Retinal pigment epithelial cell (primary cell): ENCODE measurements at regions not wholly inside any gene's neighbourhood (a gene's known extent, or its start where the extent isn't known, plus 50 kb on each side); places are given as distances from the start of the nearest gene placed in this dataset.

Source experiments
- DNase-seq: peaks from one replicate; pipeline ENCODE4 v3.0.0-alpha.2; 2010; ENCODE audit warnings: low read depth
- H3K4me3 ChIP-seq: 2 replicates; pipeline ENCODE4 v1.5.1; 2011; ENCODE audit warnings: mild to moderate bottlenecking, low read length, control low read depth, moderate library complexity
- TF ChIP-seq, protein P1 (sequence below): conservative IDR thresholded peaks from 2 replicates; pipeline ENCODE4 v1.5.1; 2011; ENCODE audit warnings: low read depth, low read length, control low read depth, inconsistent platforms

DNA sequence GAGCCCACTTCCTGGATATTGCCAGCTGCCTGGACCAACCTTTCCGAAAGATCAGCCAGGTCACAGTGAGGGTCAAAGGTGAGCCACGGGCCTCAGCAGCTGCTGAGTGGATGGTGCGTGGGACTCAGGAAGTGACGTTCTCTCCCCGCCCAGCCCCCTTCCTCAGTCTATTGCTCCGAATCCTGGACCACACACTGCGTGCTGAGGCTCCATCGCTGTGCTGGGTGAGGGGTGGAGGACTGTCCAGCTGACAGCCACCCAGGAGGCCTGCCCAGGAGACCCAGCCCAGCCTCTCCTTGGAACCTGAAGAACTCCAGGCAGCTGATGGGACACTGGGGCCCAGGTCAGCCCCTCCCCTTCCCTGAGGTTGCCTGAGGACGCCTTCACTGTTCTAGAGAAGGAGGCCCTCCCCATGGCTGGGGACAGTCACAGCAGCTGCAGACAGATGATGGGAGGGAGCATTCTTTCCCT is 94.4 kb upstream of the CD93 start:
- H3K4me3 ChIP-seq = no peak overlapping the region
- TF ChIP-seq, protein P1, sequence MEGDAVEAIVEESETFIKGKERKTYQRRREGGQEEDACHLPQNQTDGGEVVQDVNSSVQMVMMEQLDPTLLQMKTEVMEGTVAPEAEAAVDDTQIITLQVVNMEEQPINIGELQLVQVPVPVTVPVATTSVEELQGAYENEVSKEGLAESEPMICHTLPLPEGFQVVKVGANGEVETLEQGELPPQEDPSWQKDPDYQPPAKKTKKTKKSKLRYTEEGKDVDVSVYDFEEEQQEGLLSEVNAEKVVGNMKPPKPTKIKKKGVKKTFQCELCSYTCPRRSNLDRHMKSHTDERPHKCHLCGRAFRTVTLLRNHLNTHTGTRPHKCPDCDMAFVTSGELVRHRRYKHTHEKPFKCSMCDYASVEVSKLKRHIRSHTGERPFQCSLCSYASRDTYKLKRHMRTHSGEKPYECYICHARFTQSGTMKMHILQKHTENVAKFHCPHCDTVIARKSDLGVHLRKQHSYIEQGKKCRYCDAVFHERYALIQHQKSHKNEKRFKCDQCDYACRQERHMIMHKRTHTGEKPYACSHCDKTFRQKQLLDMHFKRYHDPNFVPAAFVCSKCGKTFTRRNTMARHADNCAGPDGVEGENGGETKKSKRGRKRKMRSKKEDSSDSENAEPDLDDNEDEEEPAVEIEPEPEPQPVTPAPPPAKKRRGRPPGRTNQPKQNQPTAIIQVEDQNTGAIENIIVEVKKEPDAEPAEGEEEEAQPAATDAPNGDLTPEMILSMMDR = no peak
- DNase-seq = no peak

DNA sequence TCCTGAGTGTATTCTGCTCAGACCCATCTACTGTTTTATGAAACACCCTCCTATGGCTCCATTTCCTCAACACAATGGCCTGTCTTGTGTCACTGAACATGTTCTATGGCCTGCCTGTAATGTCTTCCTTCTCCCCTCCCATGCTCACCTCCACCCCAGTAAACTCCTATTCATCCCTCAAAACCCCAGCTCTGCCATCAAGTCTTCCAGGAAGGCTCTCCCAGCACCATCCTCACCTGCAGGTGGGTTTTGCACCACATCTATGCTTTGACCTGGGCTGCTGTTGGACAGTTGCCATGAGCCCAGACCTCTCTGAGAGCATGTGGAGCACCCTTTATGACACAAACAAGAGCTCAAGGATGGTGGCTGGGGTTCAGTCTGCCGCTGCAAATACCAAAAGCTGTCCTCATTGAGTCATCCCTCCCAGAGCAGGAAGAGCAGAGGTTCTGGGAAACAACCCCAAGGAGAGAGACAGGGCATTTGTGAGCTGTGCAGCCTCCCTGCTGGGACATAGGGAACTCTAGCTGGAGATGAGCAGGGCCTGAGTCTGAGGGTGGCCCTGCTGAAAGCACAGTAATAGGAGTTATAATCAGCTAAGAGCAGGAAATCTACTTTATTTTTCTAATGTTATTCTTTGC is 93.8 kb upstream of the CD93 start:
- no peak overlapping the region for H3K4me3 ChIP-seq
- DNase-seq = no peak
- TF ChIP-seq, protein P1 = no peak

DNA sequence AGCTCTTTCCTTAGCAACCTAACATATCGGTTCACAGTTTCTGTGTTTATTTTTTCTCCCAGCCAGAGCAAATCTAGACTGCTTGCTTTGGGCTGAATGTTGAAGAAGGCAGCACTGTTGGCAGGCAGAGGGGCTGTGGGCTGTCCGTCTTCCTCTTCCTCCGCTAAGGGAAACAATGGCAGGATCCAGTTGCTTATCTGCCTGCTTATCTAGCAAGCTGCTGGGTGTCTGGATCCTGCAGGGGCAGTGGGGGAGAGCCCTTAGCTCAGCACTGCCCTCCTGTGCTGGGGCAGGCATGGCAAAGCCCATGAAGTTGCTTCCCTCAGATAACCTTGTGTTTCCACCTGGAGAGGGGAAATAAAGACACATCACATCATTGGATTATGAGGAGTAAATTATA is 92.7 kb upstream of the CD93 start:
- no peak overlapping the region for H3K4me3 ChIP-seq
- DNase-seq = no peak
- TF ChIP-seq, protein P1 = peak; percentile 21

DNA sequence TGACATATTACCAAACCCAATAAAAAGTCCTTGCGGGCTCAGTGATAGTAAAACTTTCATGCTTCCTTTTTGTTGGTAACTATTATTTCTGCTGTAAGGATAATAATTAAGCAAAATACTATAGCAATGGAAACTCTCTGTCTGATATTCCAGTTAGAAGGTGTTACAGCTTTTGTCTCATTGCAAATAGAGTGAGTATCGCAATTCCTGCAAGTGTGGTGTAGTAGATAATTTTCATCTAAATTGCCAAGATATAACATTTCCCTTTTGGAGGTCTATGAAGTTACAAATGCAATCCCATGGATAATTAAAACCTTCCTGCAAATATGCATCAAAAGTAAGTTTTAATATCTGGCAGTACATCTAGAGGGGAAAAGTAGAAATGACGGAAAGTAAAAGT is 88.7 kb upstream of the CD93 start:
- TF ChIP-seq, protein P1 = no peak
- no peak overlapping the region for H3K4me3 ChIP-seq
- no peak for DNase-seq

DNA sequence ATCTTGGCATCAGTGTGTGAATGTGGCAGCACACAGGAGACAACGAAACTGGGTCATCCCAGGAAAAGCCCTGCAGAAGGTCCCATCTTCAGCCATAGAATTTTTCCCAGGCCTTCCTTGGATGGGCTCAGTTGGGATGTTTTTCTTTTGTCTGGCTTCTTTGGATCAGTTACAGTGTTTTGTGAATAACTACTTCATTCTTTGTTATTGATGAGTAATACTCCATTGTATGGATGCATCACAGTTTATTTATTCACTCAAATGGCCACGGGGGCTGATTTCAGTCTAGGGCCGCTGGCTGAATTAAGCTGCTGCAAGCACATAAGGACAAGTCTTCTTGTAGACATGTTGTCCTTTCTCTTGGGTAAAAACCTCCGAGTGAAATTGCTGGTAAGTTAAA is 81.3 kb upstream of the CD93 start:
- no peak overlapping the region for H3K4me3 ChIP-seq
- TF ChIP-seq, protein P1 = no peak
- DNase-seq = no peak

DNA sequence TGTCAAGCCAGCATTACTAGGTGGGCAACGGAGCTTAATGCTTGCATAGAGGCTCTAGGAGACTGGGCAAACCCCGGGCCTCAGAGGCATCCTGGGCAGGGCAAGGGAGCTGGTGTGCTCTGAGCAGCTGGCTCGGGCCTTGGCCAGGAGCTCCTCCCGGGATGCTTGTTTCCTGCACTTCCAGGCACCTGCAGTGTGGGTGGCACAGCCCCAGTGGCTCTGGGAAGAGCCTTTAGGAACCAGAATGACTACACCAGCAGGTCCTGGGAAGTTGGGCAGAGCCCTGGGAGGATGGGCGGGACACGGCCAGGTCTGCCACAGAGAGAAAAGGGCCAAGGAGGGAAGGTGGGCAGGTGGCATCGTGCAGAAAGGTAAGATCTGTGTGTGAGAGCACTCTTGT is 80.4 kb upstream of the CD93 start:
- H3K4me3 ChIP-seq = no peak overlapping the region
- TF ChIP-seq, protein P1 = no peak
- no peak for DNase-seq

DNA sequence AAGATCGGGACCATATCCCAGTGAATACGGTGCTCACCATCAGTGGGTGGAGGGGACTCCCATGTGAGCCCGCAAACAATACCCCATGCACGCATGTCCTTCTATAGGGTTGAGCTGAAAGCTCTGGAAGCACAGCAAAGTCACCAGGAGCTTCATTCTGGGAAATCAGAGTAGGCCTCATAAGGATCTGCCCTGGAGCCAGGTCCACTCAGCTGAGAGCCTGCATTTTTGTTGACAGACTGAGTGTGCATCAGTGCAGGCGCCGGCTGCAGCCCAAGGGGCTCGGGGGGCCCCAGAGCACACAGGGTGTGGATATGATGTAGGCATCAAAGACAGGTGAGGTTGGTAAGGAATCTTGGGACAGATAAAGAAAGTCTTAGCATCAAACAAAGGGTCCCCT is 79.8 kb upstream of the CD93 start:
- H3K4me3 ChIP-seq = no peak overlapping the region
- DNase-seq = no peak
- TF ChIP-seq, protein P1 = no peak
